Neural cell (in vitro differentiated cells): ENCODE measurements at regions not wholly inside any gene's neighbourhood (a gene's known extent, or its start where the extent isn't known, plus 50 kb on each side); places are given as distances from the start of the nearest gene placed in this dataset.

Source experiments
- H2AFZ ChIP-seq: fragments of 200-600, 300-800 bp; sonication (generic), shearing (Covaris generic); 2 replicates; pipeline ENCODE4 v1.6.0; 2014; ENCODE audit warnings: low read depth, mild to moderate bottlenecking, antibody characterized with exemption, low read length, moderate library complexity
- H3F3A ChIP-seq: fragments of 200-600 bp; shearing (Covaris generic); 2 replicates; pipeline ENCODE4 v1.6.1; 2016; ENCODE audit warnings: mild to moderate bottlenecking, moderate library complexity, mixed read lengths, antibody characterized with exemption, low read length; ENCODE audit not compliant: insufficient read depth, poor library complexity, severe bottlenecking
- H3K27ac ChIP-seq: fragments of 200-600, 300-800 bp; sonication (generic), shearing (Covaris generic); 2 replicates; pipeline ENCODE4 v1.5.1; 2014; ENCODE audit warnings: mild to moderate bottlenecking, low read length, moderate library complexity
- H3K27me3 ChIP-seq: fragments of 300-800, 200-600 bp; sonication (generic), shearing (Covaris generic); 2 replicates; pipeline ENCODE4 v1.6.0; 2014; ENCODE audit warnings: mild to moderate bottlenecking, low read depth, low read length, moderate library complexity; ENCODE audit not compliant: insufficient read depth
- H3K36me3 ChIP-seq: fragments of 300-800, 200-600 bp; sonication (generic), shearing (Covaris generic); 2 replicates; pipeline ENCODE4 v1.5.1; 2014; ENCODE audit warnings: mild to moderate bottlenecking, antibody characterized with exemption, low read length, moderate library complexity; ENCODE audit not compliant: insufficient read depth
- H3K4me2 ChIP-seq: fragments of 300-800, 200-600 bp; sonication (generic), shearing (Covaris generic); 2 replicates; pipeline ENCODE4 v1.6.0; 2014; ENCODE audit warnings: mild to moderate bottlenecking, low read length
- H3K4me3 ChIP-seq: fragments of 300-800, 200-600 bp; sonication (generic), shearing (Covaris generic); 2 replicates; pipeline ENCODE4 v1.5.1; 2014; ENCODE audit warnings: mild to moderate bottlenecking, low read length, moderate library complexity
- H3K79me2 ChIP-seq: fragments of 200-600 bp; shearing (Covaris generic); replicated peaks from 2 replicates; pipeline ENCODE4 v1.6.0; 2014; ENCODE audit warnings: mild to moderate bottlenecking, low read length, moderate library complexity; ENCODE audit not compliant: insufficient read depth
- H3K9ac ChIP-seq: fragments of 300-800, 200-600 bp; sonication (generic), shearing (Covaris generic); 2 replicates; pipeline ENCODE4 v1.6.1; 2016; ENCODE audit warnings: mild to moderate bottlenecking, low read length, mixed read lengths
- H3K9me2 ChIP-seq: fragments of 200-600 bp; shearing (Covaris generic); 2 replicates; pipeline ENCODE4 v1.6.1; 2016; ENCODE audit warnings: mild to moderate bottlenecking, low read length, mixed read lengths; ENCODE audit not compliant: insufficient read depth
- H3K9me3 ChIP-seq: fragments of 200-600, 300-800 bp; sonication (generic), shearing (Covaris generic); 2 replicates; pipeline ENCODE4 v1.6.1; 2016; ENCODE audit warnings: mild to moderate bottlenecking, mixed run types, low read length, moderate library complexity, mixed read lengths
- H4K20me1 ChIP-seq: fragments of 200-600 bp; shearing (Covaris generic); 2 replicates; pipeline ENCODE4 v1.6.1; 2016; ENCODE audit warnings: mild to moderate bottlenecking, mixed run types; ENCODE audit not compliant: insufficient read depth
- CTCF ChIP-seq: fragments of 450-650 bp; IDR thresholded peaks from 2 replicates; pipeline ENCODE4 v1.5.1; 2014; ENCODE audit warnings: antibody characterized with exemption, mild to moderate bottlenecking, moderate library complexity; ENCODE audit not compliant: poor library complexity, severe bottlenecking
- EP300 ChIP-seq: fragments of 450-650 bp; conservative IDR thresholded peaks from 2 replicates; pipeline ENCODE4 v1.6.1; 2014; ENCODE audit warnings: antibody characterized with exemption, mild to moderate bottlenecking, moderate library complexity; ENCODE audit not compliant: poor library complexity, severe bottlenecking
- EZH2 ChIP-seq: fragments of 200-600, 300-800 bp; shearing (Covaris generic), sonication (generic); IDR thresholded peaks from 2 replicates; pipeline ENCODE4 v1.6.1; 2014; ENCODE audit warnings: antibody characterized with exemption, low read length, borderline replicate concordance, mild to moderate bottlenecking; ENCODE audit not compliant: insufficient read depth, poor library complexity, severe bottlenecking
- MXI1 ChIP-seq: fragments of 450-650 bp; conservative IDR thresholded peaks from 2 replicates; pipeline ENCODE4 v1.6.1; 2014; ENCODE audit warnings: antibody characterized with exemption, mild to moderate bottlenecking; ENCODE audit not compliant: poor library complexity, severe bottlenecking
- POLR2AphosphoS5 ChIP-seq: IDR thresholded peaks from 2 replicates; pipeline ENCODE4 v1.6.1; 2012
- RAD21 ChIP-seq: fragments of 450-650 bp; conservative IDR thresholded peaks from 2 replicates; pipeline ENCODE4 v1.6.1; 2014; ENCODE audit warnings: antibody characterized with exemption, mild to moderate bottlenecking, moderate library complexity
- REST ChIP-seq: IDR thresholded peaks from 2 replicates; pipeline ENCODE4 v1.6.1; 2012; ENCODE audit warnings: borderline replicate concordance
- SMC3 ChIP-seq: fragments of 450-650 bp; conservative IDR thresholded peaks from 2 replicates; pipeline ENCODE4 v1.6.1; 2014; ENCODE audit warnings: antibody characterized with exemption, mild to moderate bottlenecking, moderate library complexity; ENCODE audit not compliant: poor library complexity
- TAF1 ChIP-seq: IDR thresholded peaks from 2 replicates; pipeline ENCODE4 v1.6.1; 2012; ENCODE audit warnings: low read depth

- Histone ChIP-seq H3K9me3 (no peaks in the 10 kb centered on the region), H3K79me2 (no peaks in the 10 kb centered on the region), H3K4me2 (no peak overlapping the region), H3K4me3 (no peak overlapping the region), H3K9me2 (no peaks in the 10 kb centered on the region), H3F3A (no peaks in the 10 kb centered on the region), H3K9ac (no peak overlapping the region), H3K27ac (no peak overlapping the region), H4K20me1 (no peaks in the 10 kb centered on the region), H3K36me3 (no peaks in the 10 kb centered on the region), H2AFZ (no peak overlapping the region), H3K27me3 (no peaks in the 10 kb centered on the region)
- no peak for TF ChIP-seq REST
Observed at GRCh38 chr7:69017208-69017607, 581.1 kb upstream of the AUTS2 start.

- Histone ChIP-seq H3K9me3 (no peaks in the 10 kb centered on the region), H3K27ac (no peak overlapping the region), H2AFZ (no peak overlapping the region), H3K27me3 (no peaks in the 10 kb centered on the region), H3K9ac (no peak overlapping the region), H3F3A (no peaks in the 10 kb centered on the region), H3K36me3 (no peaks in the 10 kb centered on the region), H3K4me3 (no peak overlapping the region), H3K79me2 (no peaks in the 10 kb centered on the region), H3K9me2 (no peaks in the 10 kb centered on the region), H4K20me1 (no peaks in the 10 kb centered on the region), H3K4me2 (no peak overlapping the region)
- TF ChIP-seq RAD21 (no peak), EZH2 (no peak), SMC3 (no peak), REST (no peak), MXI1 (no peak), TAF1 (no peak), EP300 (no peak), POLR2AphosphoS5 (no peak), CTCF (no peak)
Observed at GRCh38 chr7:69018200-69018599, 580.1 kb upstream of the AUTS2 start.
